Lower leg skin (tissue), 4 donors: ENCODE measurements at regions not wholly inside any gene's neighbourhood (a gene's known extent, or its start where the extent isn't known, plus 50 kb on each side); places are given as distances from the start of the nearest gene placed in this dataset.

Source experiments
- DNase-seq, 2 donors: peaks; one replicate each; pipeline ENCODE4 v3.0.0-alpha.2; 2019; ENCODE audit warnings: low spot score in 2 of 2
- H3K4me3 ChIP-seq: fragments of 200-600 bp; sonication (generic); 2 replicates; pipeline ENCODE4 v1.5.1; 2017; ENCODE audit warnings: mild to moderate bottlenecking, low read depth; ENCODE audit not compliant: poor library complexity, severe bottlenecking
- POLR2A ChIP-seq, 2 donors: fragments of 450-650 bp; IDR thresholded peaks; one replicate each; pipeline ENCODE4 v1.6.1; 2016 to 2017; ENCODE audit warnings: antibody characterized with exemption in 2 of 2, mild to moderate bottlenecking in 1 of 2, moderate library complexity in 1 of 2
- WGBS, 2 donors: methylation state at CpG; one replicate each; pipeline ENCODE4 v1.1.5; 2018; 5-methylcytosine and 5-hydroxymethylcytosine counted together
- intact Hi-C: fragments of 100-400 bp; cut with DNase I; formaldehyde crosslinking; loops from one replicate; pipeline ENCODE4 v1.15.0; 2023; ENCODE audit warnings: low total_unique reads
- TF ChIP-seq, protein P1 (sequence below), 3 donors: fragments of 450-650 bp; IDR thresholded peaks; one replicate each; pipeline ENCODE4 v1.5.1; 2016; ENCODE audit warnings: antibody characterized with exemption in 3 of 3, mild to moderate bottlenecking in 3 of 3, moderate library complexity in 2 of 3

DNA sequence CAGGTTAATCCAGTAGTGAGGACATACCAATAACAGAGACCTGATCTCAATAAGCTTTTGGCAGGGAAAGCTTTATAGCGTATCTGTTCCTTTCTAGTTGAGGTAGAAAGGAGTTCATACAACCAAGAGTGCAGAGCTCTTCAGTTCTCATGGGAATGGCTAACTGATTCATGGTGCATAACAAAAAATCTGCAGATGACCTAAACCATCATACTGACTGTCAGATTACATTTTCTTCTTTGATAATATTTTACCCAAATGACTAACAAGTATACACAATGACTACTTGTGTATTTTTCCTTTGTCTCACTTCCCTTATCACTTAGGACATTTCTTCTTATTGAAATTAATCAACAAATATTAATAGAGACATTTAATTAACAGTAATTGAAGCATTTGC is 140.0 kb upstream of the SERTAD2 start:
- intact Hi-C loops = no loop called here
- H3K4me3 ChIP-seq = no peak overlapping the region
- TF ChIP-seq, protein P1, sequence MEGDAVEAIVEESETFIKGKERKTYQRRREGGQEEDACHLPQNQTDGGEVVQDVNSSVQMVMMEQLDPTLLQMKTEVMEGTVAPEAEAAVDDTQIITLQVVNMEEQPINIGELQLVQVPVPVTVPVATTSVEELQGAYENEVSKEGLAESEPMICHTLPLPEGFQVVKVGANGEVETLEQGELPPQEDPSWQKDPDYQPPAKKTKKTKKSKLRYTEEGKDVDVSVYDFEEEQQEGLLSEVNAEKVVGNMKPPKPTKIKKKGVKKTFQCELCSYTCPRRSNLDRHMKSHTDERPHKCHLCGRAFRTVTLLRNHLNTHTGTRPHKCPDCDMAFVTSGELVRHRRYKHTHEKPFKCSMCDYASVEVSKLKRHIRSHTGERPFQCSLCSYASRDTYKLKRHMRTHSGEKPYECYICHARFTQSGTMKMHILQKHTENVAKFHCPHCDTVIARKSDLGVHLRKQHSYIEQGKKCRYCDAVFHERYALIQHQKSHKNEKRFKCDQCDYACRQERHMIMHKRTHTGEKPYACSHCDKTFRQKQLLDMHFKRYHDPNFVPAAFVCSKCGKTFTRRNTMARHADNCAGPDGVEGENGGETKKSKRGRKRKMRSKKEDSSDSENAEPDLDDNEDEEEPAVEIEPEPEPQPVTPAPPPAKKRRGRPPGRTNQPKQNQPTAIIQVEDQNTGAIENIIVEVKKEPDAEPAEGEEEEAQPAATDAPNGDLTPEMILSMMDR (IDR thresholded peaks at IDR 0.05) = no peak
- TF ChIP-seq POLR2A (IDR thresholded peaks at IDR 0.05) = no peak
- WGBS, 2 donors = 64% methylated on average over 1 of the region's 1 CpG
- DNase-seq = no peak

- 83 to 89% methylated on average over 6 of the region's 6 CpGs for WGBS, 2 donors
- intact Hi-C loops = no loop called here
- no peak overlapping the region for H3K4me3 ChIP-seq
- TF ChIP-seq, protein P1 (IDR thresholded peaks at IDR 0.05) = no peak
- no peak for TF ChIP-seq POLR2A (IDR thresholded peaks at IDR 0.05)
- no peak for DNase-seq
These were observed 140.8 kb upstream of the SERTAD2 start for GRCh38 chr2:64794426-64794995.

DNA sequence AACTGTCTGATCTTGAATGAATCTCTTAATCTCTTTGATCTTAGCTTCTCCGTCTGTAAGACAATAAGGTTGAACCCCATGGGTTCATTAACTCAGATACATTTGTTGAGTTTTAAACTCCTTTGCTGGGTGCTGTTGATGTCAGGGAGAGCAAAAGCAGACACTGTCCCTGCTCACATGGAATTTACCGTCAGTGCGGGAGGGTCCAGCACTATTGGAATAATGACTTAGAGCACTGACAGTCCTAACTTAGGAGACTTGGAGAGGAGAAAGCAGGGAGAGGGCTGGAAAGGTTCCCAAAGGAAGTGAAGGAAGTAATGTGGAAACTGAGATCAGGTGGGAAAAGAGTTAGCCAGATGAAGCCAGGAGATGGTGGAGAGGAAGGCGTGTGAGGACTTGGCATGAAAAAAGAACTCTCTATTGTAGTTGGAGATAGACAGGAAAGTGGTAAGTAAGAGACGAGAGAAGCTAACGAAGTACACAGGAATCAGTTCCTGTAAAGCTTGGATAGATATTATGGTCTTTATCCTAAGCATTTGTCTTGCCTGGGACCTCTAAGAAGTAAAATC is 141.4 kb upstream of the SERTAD2 start:
- intact Hi-C loops = no loop called here
- H3K4me3 ChIP-seq = no peak overlapping the region
- WGBS, 2 donors = 68 to 75% methylated on average over 6 of the region's 6 CpGs

DNA sequence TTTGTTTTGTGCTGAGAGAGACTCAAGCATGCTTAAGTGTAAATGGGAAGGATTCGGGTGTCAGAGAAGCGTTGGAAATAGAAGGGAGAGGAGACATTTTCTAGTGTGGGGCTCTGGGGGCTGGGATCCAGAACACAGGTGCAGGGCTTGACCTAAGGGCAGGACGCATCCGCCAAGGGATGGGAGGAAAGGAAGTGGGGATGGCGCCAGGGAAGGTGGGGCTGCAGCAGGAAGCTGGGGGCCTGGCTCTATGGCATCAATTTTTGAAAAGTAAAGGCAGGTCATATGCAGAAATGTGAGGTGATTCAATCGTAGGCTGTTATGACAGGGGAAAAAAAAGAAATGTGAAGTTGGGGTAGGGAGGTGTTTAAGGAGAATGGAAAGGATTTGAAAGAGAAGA is 143.2 kb upstream of the SERTAD2 start:
- TF ChIP-seq, protein P1 (IDR thresholded peaks at IDR 0.05) = no peak
- TF ChIP-seq POLR2A (IDR thresholded peaks at IDR 0.05) = no peak
- H3K4me3 ChIP-seq = no peak overlapping the region
- no peak for DNase-seq
- intact Hi-C loops = no loop called here
- 70 to 74% methylated on average over 6 of the region's 6 CpGs for WGBS, 2 donors

More for the DNA sequence above, 141.4 kb upstream of the SERTAD2 start:
- no peak for DNase-seq
- no peak for TF ChIP-seq POLR2A (IDR thresholded peaks at IDR 0.05)
- TF ChIP-seq, protein P1 (IDR thresholded peaks at IDR 0.05) = no peak

DNA sequence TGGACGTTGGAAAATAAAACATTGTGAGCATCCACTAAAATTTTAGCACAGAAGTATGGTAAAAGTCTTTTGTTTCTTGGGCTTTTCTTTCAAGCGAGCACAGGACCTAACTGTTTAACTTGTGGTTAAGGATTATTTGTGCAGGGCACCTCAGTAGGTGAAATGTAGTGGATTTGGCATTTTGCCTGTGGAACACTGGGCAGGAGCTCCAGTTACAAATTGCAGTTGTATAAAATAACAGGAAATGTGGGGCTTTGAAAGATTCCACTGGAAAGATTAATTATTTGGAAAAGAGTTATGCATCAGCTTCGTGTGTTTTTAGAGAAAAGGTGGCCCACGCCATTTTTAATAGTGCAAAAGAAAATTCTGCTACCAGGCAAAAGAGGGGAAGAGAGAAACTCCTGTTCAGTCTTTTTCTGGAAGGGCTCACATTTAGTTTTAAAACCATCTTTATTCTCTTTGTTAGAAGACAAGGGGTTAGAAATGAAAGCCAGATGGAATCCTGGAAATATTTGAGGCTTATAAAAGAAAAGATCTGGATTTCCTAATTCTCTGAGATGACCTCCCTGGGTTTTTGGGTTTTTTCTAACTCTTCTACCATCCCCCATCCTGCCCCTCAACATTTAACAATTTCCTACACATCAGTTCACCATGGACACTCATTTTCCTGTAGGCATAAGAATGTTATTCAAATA is 144.3 kb upstream of the SERTAD2 start:
- H3K4me3 ChIP-seq = no peak overlapping the region
- no peak for DNase-seq
- WGBS, 2 donors = 55 to 66% methylated on average over 4 of the region's 4 CpGs

More for the DNA sequence above, 144.3 kb upstream of the SERTAD2 start:
- no peak for TF ChIP-seq POLR2A (IDR thresholded peaks at IDR 0.05)
- TF ChIP-seq, protein P1 (IDR thresholded peaks at IDR 0.05) = no peak
- intact Hi-C loops = no loop called here
